ENCODE measurements at regions not wholly inside any gene's neighbourhood (a gene's known extent, or its start where the extent isn't known, plus 50 kb on each side); places are given as distances from the start of the nearest gene placed in this dataset.
"Not testable (repeated sequence)": the region's sequence is repeated elsewhere in the genome, so short reads cannot be mapped to it uniquely, and the experiment has no call there.

- H3K4me3 ChIP-seq, result 0 out of 2 replicates have a peak overlapping the region, but pooled peaks have one; percentile 10
- POLR2A ChIA-PET, result interaction anchor here (0.8 to 1.1 kb wide), 2 partner anchors 13 to 16 kb away, joined by 3 to 4 read pairs; no protein-coding TSS in a partner anchor
- peak in 1 of 4 experiments; percentile 62 for DNase-seq (ENCODE audit: extremely low read depth in 1 of 4, low spot score in 3 of 4)
- H3K79me2 ChIP-seq (ENCODE audit: control insufficient read depth, insufficient read depth, low read length); H3K9ac ChIP-seq (ENCODE audit: insufficient read depth in 1 of 2, low read depth in 2 of 2, low read length in 2 of 2); FAIRE-seq; BruUV-seq (replicated peaks); H3K27me3 ChIP-seq (ENCODE audit: control insufficient read depth in 2 of 2, insufficient read depth in 2 of 2, low read length in 2 of 2); H3K9me3 ChIP-seq (replicated peaks; ENCODE audit: control insufficient read depth, insufficient read depth, low read depth, low read length); H3K4me1 ChIP-seq (replicated peaks in 1 of 2; ENCODE audit: control insufficient read depth in 2 of 2, insufficient read depth in 2 of 2, low read length in 2 of 2); H3K9me1 ChIP-seq (ENCODE audit: control insufficient read depth, insufficient read depth, low read length); ATAC-seq; H4K20me1 ChIP-seq (replicated peaks; ENCODE audit: control insufficient read depth, insufficient read depth, low read length); H3K27ac ChIP-seq (ENCODE audit: extremely low read depth, low read depth, low read length); H3K36me3 ChIP-seq (ENCODE audit: control insufficient read depth, insufficient read depth, low read length); in situ Hi-C loops (cut with MboI): not testable (repeated sequence)
- H2AFZ ChIP-seq (ENCODE audit: low read depth, low read length), result peak overlapping the region; percentile 74
- under 1% methylated on average over 16 of the region's 18 CpGs for WGBS (ENCODE audit: insufficient coverage, low coverage, missing lambda C conversion rate)
- CTCF ChIA-PET (ENCODE audit: low intra/inter-chr PET ratio), result interaction anchor here (0.8 to 1.3 kb wide), 2 partner anchors 71 to 190 kb away, joined by 3 read pairs; no protein-coding TSS in a partner anchor
- intact Hi-C loops (cut with micrococcal nuclease), result loop anchor here (1.0 kb wide), 3 partner anchors 71 to 191 kb away; partner anchors contain the start of gene JADE1
- H3K4me2 ChIP-seq (ENCODE audit: insufficient read depth, low read length), result peak overlapping the region; percentile 63
- peak; percentile 68 for TF ChIP-seq EP300 (IDR thresholded peaks at IDR 0.05; ENCODE audit: low read length)
- peak; percentile 45 to 56; a peak in 3 of 4 replicates for TF ChIP-seq FOXK2 (conservative IDR thresholded peaks at IDR 0.05 in 1 of 2, IDR thresholded peaks at IDR 0.05 in 1 of 2; ENCODE audit: low read depth in 2 of 2)
- peak; percentile 96 for TF ChIP-seq CBFA2T2 (conservative IDR thresholded peaks at IDR 0.05)
- TF ChIP-seq, protein P1, sequence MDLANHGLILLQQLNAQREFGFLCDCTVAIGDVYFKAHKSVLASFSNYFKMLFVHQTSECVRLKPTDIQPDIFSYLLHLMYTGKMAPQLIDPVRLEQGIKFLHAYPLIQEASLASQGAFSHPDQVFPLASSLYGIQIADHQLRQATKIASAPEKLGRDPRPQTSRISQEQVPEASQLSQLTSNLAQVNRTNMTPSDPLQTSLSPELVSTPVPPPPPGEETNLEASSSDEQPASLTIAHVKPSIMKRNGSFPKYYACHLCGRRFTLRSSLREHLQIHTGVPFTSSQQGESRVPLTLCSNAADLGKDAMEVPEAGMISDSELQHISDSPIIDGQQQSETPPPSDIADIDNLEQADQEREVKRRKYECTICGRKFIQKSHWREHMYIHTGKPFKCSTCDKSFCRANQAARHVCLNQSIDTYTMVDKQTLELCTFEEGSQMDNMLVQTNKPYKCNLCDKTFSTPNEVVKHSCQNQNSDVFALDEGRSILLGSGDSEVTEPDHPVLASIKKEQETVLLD (IDR thresholded peaks at IDR 0.05), result peak; percentile 62; the same call in 1 of the 2 replicates
- 0 out of 2 replicates have a peak, but pooled peaks have one; percentile 19 for TF ChIP-seq SMC3 (conservative IDR thresholded peaks at IDR 0.05; ENCODE audit: insufficient read depth, low read depth, low read length)
- TF ChIP-seq GATA2 (CRISPR knock-in tag; IDR thresholded peaks at IDR 0.05), result peak; percentile 20; the same call in 1 of the 2 replicates
- TF ChIP-seq NCOA4 (IDR thresholded peaks at IDR 0.05; ENCODE audit: partially characterized antibody), result peak; percentile 29
- TF ChIP-seq, protein P2, sequence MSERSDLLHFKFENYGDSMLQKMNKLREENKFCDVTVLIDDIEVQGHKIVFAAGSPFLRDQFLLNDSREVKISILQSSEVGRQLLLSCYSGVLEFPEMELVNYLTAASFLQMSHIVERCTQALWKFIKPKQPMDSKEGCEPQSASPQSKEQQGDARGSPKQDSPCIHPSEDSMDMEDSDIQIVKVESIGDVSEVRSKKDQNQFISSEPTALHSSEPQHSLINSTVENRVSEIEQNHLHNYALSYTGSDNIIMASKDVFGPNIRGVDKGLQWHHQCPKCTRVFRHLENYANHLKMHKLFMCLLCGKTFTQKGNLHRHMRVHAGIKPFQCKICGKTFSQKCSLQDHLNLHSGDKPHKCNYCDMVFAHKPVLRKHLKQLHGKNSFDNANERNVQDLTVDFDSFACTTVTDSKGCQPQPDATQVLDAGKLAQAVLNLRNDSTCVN (CRISPR knock-in tag; IDR thresholded peaks at IDR 0.05), result peak; percentile 90; the same call in 1 of the 2 replicates
- TF ChIP-seq TCF3 (CRISPR knock-in tag; IDR thresholded peaks at IDR 0.05), result peak; percentile 74
- peak; percentile 55; the same call in 1 of the 2 replicates for TF ChIP-seq PML (IDR thresholded peaks at IDR 0.05; ENCODE audit: low read length)
- 0 out of 2 replicates have a peak, but pooled peaks have one; percentile 57 for TF ChIP-seq FOXJ2 (tag; IDR thresholded peaks at IDR 0.05)
- TF ChIP-seq, protein P3, sequence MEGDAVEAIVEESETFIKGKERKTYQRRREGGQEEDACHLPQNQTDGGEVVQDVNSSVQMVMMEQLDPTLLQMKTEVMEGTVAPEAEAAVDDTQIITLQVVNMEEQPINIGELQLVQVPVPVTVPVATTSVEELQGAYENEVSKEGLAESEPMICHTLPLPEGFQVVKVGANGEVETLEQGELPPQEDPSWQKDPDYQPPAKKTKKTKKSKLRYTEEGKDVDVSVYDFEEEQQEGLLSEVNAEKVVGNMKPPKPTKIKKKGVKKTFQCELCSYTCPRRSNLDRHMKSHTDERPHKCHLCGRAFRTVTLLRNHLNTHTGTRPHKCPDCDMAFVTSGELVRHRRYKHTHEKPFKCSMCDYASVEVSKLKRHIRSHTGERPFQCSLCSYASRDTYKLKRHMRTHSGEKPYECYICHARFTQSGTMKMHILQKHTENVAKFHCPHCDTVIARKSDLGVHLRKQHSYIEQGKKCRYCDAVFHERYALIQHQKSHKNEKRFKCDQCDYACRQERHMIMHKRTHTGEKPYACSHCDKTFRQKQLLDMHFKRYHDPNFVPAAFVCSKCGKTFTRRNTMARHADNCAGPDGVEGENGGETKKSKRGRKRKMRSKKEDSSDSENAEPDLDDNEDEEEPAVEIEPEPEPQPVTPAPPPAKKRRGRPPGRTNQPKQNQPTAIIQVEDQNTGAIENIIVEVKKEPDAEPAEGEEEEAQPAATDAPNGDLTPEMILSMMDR (IDR thresholded peaks at IDR 0.05 in 2 of 3, conservative IDR thresholded peaks at IDR 0.05 in 1 of 3; ENCODE audit: insufficient read depth in 2 of 3, low read depth in 1 of 3, low read length in 3 of 3), result peak; percentile 25 to 39 (median 29); a peak in 3 of 6 replicates
- peak; percentile 19; the same call in 1 of the 2 replicates for TF ChIP-seq RB1 (IDR thresholded peaks at IDR 0.05; ENCODE audit: low read depth)
- TF ChIP-seq TAF7 (tag; IDR thresholded peaks at IDR 0.05), result 0 out of 2 replicates have a peak, but pooled peaks have one; percentile 26
- TF ChIP-seq STAT5A (IDR thresholded peaks at IDR 0.05; ENCODE audit: borderline replicate concordance, low read length), result peak; percentile 36; the same call in 1 of the 2 replicates
- 0 out of 2 replicates have a peak, but pooled peaks have one; percentile 24 for TF ChIP-seq HEY1 (CRISPR knock-in tag; IDR thresholded peaks at IDR 0.05; ENCODE audit: borderline replicate concordance)
Measured at GRCh38 chr4:128644693-128645654, 164.5 kb upstream of the JADE1 start.
